ENCODE measurements at regions not wholly inside any gene's neighbourhood (a gene's known extent, or its start where the extent isn't known, plus 50 kb on each side); places are given as distances from the start of the nearest gene placed in this dataset.

- H3K4me1 Mint-ChIP-seq: no peaks in the 10 kb centered on the region
- no peak overlapping the region for H3K9ac ChIP-seq (ENCODE audit: low read length)
- no peaks in the 10 kb centered on the region for H3K4me1 ChIP-seq (ENCODE audit: control insufficient read depth in 2 of 2, insufficient read depth in 2 of 2, low read length in 2 of 2)
- WGBS (ENCODE audit: insufficient coverage): 40% methylated on average over 1 of the region's 1 CpG
- ATAC-seq (ENCODE audit: low read depth) (no peak), DNase-seq (no peak)
- no peaks in the 10 kb centered on the region for H3K36me3 ChIP-seq (replicated peaks in 1 of 2; ENCODE audit: control extremely low read depth in 1 of 2, control insufficient read depth in 1 of 2, extremely low read depth in 1 of 2, insufficient read depth in 2 of 2, low read length in 1 of 2)
- intact Hi-C loops (cut with micrococcal nuclease): no loop called here
- no peaks in the 10 kb centered on the region for H4K20me1 ChIP-seq (ENCODE audit: control insufficient read depth, insufficient read depth, low read length, poor library complexity, severe bottlenecking)
- ChIA-PET POLR2A (no interaction called here), CTCF (no interaction called here)
- H3K27ac ChIP-seq (ENCODE audit: low read length in 2 of 2): no peak overlapping the region
- no peak overlapping the region for H3K4me2 ChIP-seq (replicated peaks; ENCODE audit: low read depth, low read length, poor library complexity, severe bottlenecking)
- no peaks in the 10 kb centered on the region for H3K9me3 Mint-ChIP-seq (ENCODE audit: insufficient read depth)
- no peak overlapping the region for H2AFZ ChIP-seq (ENCODE audit: insufficient read depth, low read depth, low read length, poor library complexity, severe bottlenecking)
- H3K27me3 ChIP-seq (replicated peaks in 1 of 4; ENCODE audit: control extremely low read depth in 1 of 4, control insufficient read depth in 3 of 4, insufficient read depth in 4 of 4, low read length in 3 of 4): no peaks in the 10 kb centered on the region
- peaks cover 0 to 7% (median 3%) of the 10 kb centered on the region in 3 donors for H3K9me3 ChIP-seq (ENCODE audit: control extremely low read depth in 1 of 3, control insufficient read depth in 2 of 3, insufficient read depth in 1 of 3, low read length in 2 of 3)
- no peak for TF ChIP-seq EZH2 (IDR thresholded peaks at IDR 0.05; ENCODE audit: borderline replicate concordance, insufficient read depth, low read depth, low read length, poor library complexity, severe bottlenecking)
- TF ChIP-seq, protein P1, sequence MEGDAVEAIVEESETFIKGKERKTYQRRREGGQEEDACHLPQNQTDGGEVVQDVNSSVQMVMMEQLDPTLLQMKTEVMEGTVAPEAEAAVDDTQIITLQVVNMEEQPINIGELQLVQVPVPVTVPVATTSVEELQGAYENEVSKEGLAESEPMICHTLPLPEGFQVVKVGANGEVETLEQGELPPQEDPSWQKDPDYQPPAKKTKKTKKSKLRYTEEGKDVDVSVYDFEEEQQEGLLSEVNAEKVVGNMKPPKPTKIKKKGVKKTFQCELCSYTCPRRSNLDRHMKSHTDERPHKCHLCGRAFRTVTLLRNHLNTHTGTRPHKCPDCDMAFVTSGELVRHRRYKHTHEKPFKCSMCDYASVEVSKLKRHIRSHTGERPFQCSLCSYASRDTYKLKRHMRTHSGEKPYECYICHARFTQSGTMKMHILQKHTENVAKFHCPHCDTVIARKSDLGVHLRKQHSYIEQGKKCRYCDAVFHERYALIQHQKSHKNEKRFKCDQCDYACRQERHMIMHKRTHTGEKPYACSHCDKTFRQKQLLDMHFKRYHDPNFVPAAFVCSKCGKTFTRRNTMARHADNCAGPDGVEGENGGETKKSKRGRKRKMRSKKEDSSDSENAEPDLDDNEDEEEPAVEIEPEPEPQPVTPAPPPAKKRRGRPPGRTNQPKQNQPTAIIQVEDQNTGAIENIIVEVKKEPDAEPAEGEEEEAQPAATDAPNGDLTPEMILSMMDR (IDR thresholded peaks at IDR 0.05): no peak
- H3K4me3 Mint-ChIP-seq: no peak overlapping the region
- no peak overlapping the region for H3K4me3 ChIP-seq (ENCODE audit: control extremely low read depth in 1 of 5, extremely low read depth in 1 of 5, insufficient read depth in 1 of 5, low read depth in 2 of 5, low read length in 4 of 5)
- H3K27me3 Mint-ChIP-seq: no peaks in the 10 kb centered on the region
- H3K79me2 ChIP-seq (ENCODE audit: control insufficient read depth, insufficient read depth, low read length): no peaks in the 10 kb centered on the region
- H3K27ac Mint-ChIP-seq: no peak overlapping the region
Observed at GRCh38 chr6:168817558-168818159, 376.7 kb downstream of the SMOC2 start.

GRCh38 chr6:168815229-168815628 is 374.2 kb downstream of the SMOC2 start:
- H3K4me2 ChIP-seq (replicated peaks; ENCODE audit: low read depth, low read length, poor library complexity, severe bottlenecking): no peak overlapping the region
- DNase-seq (no peak), ATAC-seq (ENCODE audit: low read depth) (no peak)
- no peak overlapping the region for H3K27ac ChIP-seq (ENCODE audit: low read length in 2 of 2)
- no peak for TF ChIP-seq EZH2 (IDR thresholded peaks at IDR 0.05; ENCODE audit: borderline replicate concordance, insufficient read depth, low read depth, low read length, poor library complexity, severe bottlenecking)
- TF ChIP-seq, protein P1 (IDR thresholded peaks at IDR 0.05): no peak
- H3K36me3 ChIP-seq (replicated peaks in 1 of 2; ENCODE audit: control extremely low read depth in 1 of 2, control insufficient read depth in 1 of 2, extremely low read depth in 1 of 2, insufficient read depth in 2 of 2, low read length in 1 of 2): no peaks in the 10 kb centered on the region
- intact Hi-C loops (cut with micrococcal nuclease): no loop called here
- no peaks in the 10 kb centered on the region for H4K20me1 ChIP-seq (ENCODE audit: control insufficient read depth, insufficient read depth, low read length, poor library complexity, severe bottlenecking)
- peaks cover 0 to 7% (median 3%) of the 10 kb centered on the region in 3 donors for H3K9me3 ChIP-seq (ENCODE audit: control extremely low read depth in 1 of 3, control insufficient read depth in 2 of 3, insufficient read depth in 1 of 3, low read length in 2 of 3)
- no peaks in the 10 kb centered on the region for H3K4me1 ChIP-seq (ENCODE audit: control insufficient read depth in 2 of 2, insufficient read depth in 2 of 2, low read length in 2 of 2)
- POLR2A ChIA-PET: no interaction called here
- no peaks in the 10 kb centered on the region for H3K4me1 Mint-ChIP-seq
- H2AFZ ChIP-seq (ENCODE audit: insufficient read depth, low read depth, low read length, poor library complexity, severe bottlenecking): peak overlapping the region; percentile 10
- no peaks in the 10 kb centered on the region for H3K27me3 Mint-ChIP-seq
- H3K4me3 Mint-ChIP-seq: no peak overlapping the region
- no peaks in the 10 kb centered on the region for H3K9me3 Mint-ChIP-seq (ENCODE audit: insufficient read depth)
- WGBS (ENCODE audit: insufficient coverage): 78% methylated on average over 3 of the region's 5 CpGs
- H3K4me3 ChIP-seq (ENCODE audit: control extremely low read depth in 1 of 5, extremely low read depth in 1 of 5, insufficient read depth in 1 of 5, low read depth in 2 of 5, low read length in 4 of 5): no peak overlapping the region
- no peak overlapping the region for H3K27ac Mint-ChIP-seq
- H3K9ac ChIP-seq (ENCODE audit: low read length): no peak overlapping the region
- CTCF ChIA-PET: no interaction called here
- H3K79me2 ChIP-seq (ENCODE audit: control insufficient read depth, insufficient read depth, low read length): no peaks in the 10 kb centered on the region
- H3K27me3 ChIP-seq (replicated peaks in 1 of 4; ENCODE audit: control extremely low read depth in 1 of 4, control insufficient read depth in 3 of 4, insufficient read depth in 4 of 4, low read length in 3 of 4): no peaks in the 10 kb centered on the region

Measured in B cell (primary cell).